Right forelimb (tissue), 1 donor: ENCODE measurements at regions not wholly inside any gene's neighbourhood (a gene's known extent, or its start where the extent isn't known, plus 50 kb on each side); places are given as distances from the start of the nearest gene placed in this dataset.

Experiments
- DNase-seq: peaks from one replicate; pipeline ENCODE4 v3.0.0-alpha.2; 2018

DNA sequence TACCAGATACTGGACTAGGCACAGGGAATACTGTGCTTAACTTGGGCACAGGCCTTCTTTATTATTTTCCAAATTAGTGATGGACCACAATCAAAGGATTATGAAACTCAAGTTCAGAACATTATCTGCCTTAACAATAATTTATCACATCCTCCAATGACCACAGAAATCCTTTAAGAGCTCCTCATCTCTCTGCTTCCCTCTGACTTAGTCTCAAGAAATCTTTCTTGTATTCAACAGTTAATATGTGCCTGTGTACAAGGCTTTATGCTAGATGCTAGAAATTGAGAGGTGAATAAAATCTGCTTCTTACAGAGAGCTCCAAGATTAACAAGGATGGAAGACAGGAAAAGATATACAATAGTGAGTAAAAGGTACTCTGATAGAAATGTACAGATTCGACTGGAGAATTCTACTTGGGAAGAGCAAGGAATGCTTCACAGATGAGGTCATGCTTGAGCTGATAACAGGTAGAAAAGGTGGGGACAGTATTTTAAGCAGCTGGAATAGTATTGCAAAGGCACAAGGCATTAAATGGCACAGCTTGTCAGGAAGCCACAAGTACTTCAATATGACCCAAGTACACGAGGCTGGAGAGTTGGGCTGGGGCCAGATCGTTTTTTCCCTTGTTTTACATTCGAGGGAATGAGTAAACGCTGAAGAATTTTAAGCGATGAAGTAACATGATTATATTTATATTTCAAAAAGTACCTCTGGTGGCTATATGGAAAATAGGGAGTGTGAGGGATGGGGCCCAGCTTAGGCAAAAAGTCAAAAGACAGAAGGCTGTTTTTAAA, 55.1 kb upstream of the ARID2 start:
- DNase-seq = peak; percentile 73

DNA sequence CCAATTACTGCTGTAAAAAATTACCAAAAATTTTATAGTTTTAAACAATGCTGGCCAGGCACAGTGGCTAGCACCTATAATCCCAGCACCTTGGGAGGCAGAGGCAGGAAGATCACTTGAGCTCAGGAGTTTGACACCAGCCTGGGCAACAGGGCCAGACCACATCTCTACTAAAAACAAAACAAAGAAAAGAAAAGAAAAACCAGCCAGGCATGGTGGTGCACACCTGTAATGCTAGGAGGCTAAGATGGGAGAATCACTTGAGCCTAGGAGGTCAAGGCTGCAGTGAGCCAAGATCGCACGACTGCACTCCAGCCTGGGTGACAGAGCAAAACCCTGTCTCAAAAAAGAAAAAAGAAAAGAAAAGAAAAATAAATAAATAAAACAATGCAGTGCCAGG, 54.0 kb upstream of the ARID2 start:
- DNase-seq = no peak
